GM15510 (cell line): ENCODE measurements at regions not wholly inside any gene's neighbourhood (a gene's known extent, or its start where the extent isn't known, plus 50 kb on each side); places are given as distances from the start of the nearest gene placed in this dataset.

ENCODE experiments used
- POLR2A ChIP-seq: IDR thresholded peaks from 3 replicates; pipeline ENCODE4 v1.6.1; 2011; ENCODE audit warnings: borderline replicate concordance; ENCODE audit not compliant: insufficient read length; ENCODE audit errors: extremely low read depth

- no peak for TF ChIP-seq POLR2A
These were observed 119.8 kb upstream of the SLC25A33 start for GRCh38 chr1:9419369-9420041.

- no peak for TF ChIP-seq POLR2A
These were observed 118.3 kb upstream of the SLC25A33 start for GRCh38 chr1:9420835-9421532.

GRCh38 chr1:9421533-9421873 lies 117.8 kb upstream of the SLC25A33 start:
- TF ChIP-seq POLR2A = no peak

- TF ChIP-seq POLR2A = no peak
These were observed 116.9 kb upstream of the SLC25A33 start for GRCh38 chr1:9422321-9422720.

- TF ChIP-seq POLR2A = no peak
These were observed 116.3 kb upstream of the SLC25A33 start for GRCh38 chr1:9422911-9423505.

- TF ChIP-seq POLR2A = no peak
These were observed 115.0 kb upstream of the SLC25A33 start for GRCh38 chr1:9424261-9424660.

GRCh38 chr1:9425859-9426258 lies 113.4 kb upstream of the SLC25A33 start:
- no peak for TF ChIP-seq POLR2A

- TF ChIP-seq POLR2A = peak; percentile 35
These were observed 113.0 kb upstream of the SLC25A33 start for GRCh38 chr1:9426291-9426711.

GRCh38 chr1:9427388-9427787 lies 111.9 kb upstream of the SLC25A33 start:
- no peak for TF ChIP-seq POLR2A

- TF ChIP-seq POLR2A = peak; percentile 72
These were observed 110.5 kb upstream of the SLC25A33 start for GRCh38 chr1:9428601-9429341.

- TF ChIP-seq POLR2A = no peak
These were observed 109.9 kb upstream of the SLC25A33 start for GRCh38 chr1:9429342-9429711.

- no peak for TF ChIP-seq POLR2A
These were observed 104.8 kb upstream of the SLC25A33 start for GRCh38 chr1:9434247-9435152.

GRCh38 chr1:9435153-9435636 lies 104.1 kb upstream of the SLC25A33 start:
- no peak for TF ChIP-seq POLR2A

GRCh38 chr1:9435854-9436640 lies 103.2 kb upstream of the SLC25A33 start:
- TF ChIP-seq POLR2A = no peak

- no peak for TF ChIP-seq POLR2A
These were observed 101.3 kb upstream of the SLC25A33 start for GRCh38 chr1:9437961-9438430.
